ENCODE measurements at regions not wholly inside any gene's neighbourhood (a gene's known extent, or its start where the extent isn't known, plus 50 kb on each side); places are given as distances from the start of the nearest gene placed in this dataset.

DNA sequence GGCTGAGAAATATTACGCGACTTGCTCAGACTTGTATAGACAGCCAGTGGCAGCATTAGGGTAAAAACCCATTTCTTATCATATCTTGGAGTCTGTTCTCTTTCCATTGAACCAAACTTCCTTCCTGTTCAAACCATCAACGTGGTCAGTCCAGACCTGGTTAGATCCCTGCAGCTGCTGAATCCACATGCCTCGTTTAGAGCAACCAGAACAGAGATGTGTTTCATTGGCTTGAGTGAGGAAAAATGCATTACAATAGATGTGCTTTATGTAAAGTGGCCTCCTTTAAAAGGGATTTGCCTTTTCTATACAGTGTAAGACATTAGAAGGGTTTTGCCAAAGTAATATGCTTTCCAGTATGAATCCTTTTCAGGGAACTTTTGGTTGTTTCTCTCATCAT is 232.4 kb downstream of the MEIS1 start:
- TF ChIP-seq, protein P1, sequence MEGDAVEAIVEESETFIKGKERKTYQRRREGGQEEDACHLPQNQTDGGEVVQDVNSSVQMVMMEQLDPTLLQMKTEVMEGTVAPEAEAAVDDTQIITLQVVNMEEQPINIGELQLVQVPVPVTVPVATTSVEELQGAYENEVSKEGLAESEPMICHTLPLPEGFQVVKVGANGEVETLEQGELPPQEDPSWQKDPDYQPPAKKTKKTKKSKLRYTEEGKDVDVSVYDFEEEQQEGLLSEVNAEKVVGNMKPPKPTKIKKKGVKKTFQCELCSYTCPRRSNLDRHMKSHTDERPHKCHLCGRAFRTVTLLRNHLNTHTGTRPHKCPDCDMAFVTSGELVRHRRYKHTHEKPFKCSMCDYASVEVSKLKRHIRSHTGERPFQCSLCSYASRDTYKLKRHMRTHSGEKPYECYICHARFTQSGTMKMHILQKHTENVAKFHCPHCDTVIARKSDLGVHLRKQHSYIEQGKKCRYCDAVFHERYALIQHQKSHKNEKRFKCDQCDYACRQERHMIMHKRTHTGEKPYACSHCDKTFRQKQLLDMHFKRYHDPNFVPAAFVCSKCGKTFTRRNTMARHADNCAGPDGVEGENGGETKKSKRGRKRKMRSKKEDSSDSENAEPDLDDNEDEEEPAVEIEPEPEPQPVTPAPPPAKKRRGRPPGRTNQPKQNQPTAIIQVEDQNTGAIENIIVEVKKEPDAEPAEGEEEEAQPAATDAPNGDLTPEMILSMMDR (IDR thresholded peaks at IDR 0.05), result no peak
- no peak for TF ChIP-seq POLR2A (IDR thresholded peaks at IDR 0.05)
- TF ChIP-seq EP300 (IDR thresholded peaks at IDR 0.05), result no peak
